Adrenal gland (tissue), 5 donors: ENCODE measurements at regions not wholly inside any gene's neighbourhood (a gene's known extent, or its start where the extent isn't known, plus 50 kb on each side); places are given as distances from the start of the nearest gene placed in this dataset.

Experiments used
- CTCF ChIP-seq, 6 experiments: fragments of 450-650 bp in 4 of 6; fragments of 200-600 bp in 2 of 6; sonication (generic) in 1 of 6; IDR thresholded peaks; 1 replicate in 5 of 6; 2 replicates in 1 of 6; pipeline versions ENCODE4 v1.5.1 to v1.8.0; 2016 to 2021; ENCODE audit warnings: antibody characterized with exemption in 6 of 6, mild to moderate bottlenecking in 2 of 6, moderate library complexity in 1 of 6
- POLR2A ChIP-seq, 2 donors: fragments of 450-650 bp; IDR thresholded peaks; one replicate each; pipeline ENCODE4 v1.6.1; 2017; ENCODE audit warnings: antibody characterized with exemption in 2 of 2, mild to moderate bottlenecking in 2 of 2, moderate library complexity in 1 of 2
- donor health status: DM: no; HTN: no; CAD: no.

- TF ChIP-seq CTCF (IDR thresholded peaks at IDR 0.05), result no peak
- no peak for TF ChIP-seq POLR2A (IDR thresholded peaks at IDR 0.05)
Measured at GRCh38 chr2:21307037-21307436, 183.3 kb downstream of the TDRD15 start.
